GM23248 (cell line): ENCODE measurements at regions not wholly inside any gene's neighbourhood (a gene's known extent, or its start where the extent isn't known, plus 50 kb on each side); places are given as distances from the start of the nearest gene placed in this dataset.

Experiments
- EZH2 ChIP-seq: fragments of 200-600 bp; sonication (generic); IDR thresholded peaks from 2 replicates; pipeline ENCODE4 v1.6.1; 2018; ENCODE audit warnings: antibody characterized with exemption, mild to moderate bottlenecking; ENCODE audit not compliant: insufficient read depth, poor library complexity, severe bottlenecking
- EZH2phosphoT487 ChIP-seq: fragments of 200-600 bp; sonication (generic); IDR thresholded peaks from 2 replicates; pipeline ENCODE4 v1.6.1; 2018; ENCODE audit warnings: antibody characterized with exemption, moderate library complexity, mild to moderate bottlenecking, low read depth; ENCODE audit not compliant: insufficient read depth

- TF ChIP-seq EZH2phosphoT487 = no peak
- no peak for TF ChIP-seq EZH2
Observed at GRCh38 chr1:108070662-108071061, 105.7 kb upstream of the VAV3 start.
